Activated B cell treated with CpG ODN at 0.5 μM for 24 hours (primary cell): ENCODE measurements at regions not wholly inside any gene's neighbourhood (a gene's known extent, or its start where the extent isn't known, plus 50 kb on each side); places are given as distances from the start of the nearest gene placed in this dataset.

ENCODE experiments used
- ATAC-seq: fragments of 200-7000 bp; cut with Tn5 transposase; one replicate; pipeline ENCODE4 v1.10.0; 2021; ENCODE audit warnings: low read depth, mild to moderate bottlenecking, moderate library complexity
- CTCF ChIA-PET: fragments of 350-600 bp; sonication (Branson Sonifier 250); formaldehyde crosslinking; loops from one replicate; lab custom pipeline; 2021; ENCODE audit warnings: antibody characterized with exemption; lab: Charles Lee
- POLR2A ChIA-PET: fragments of 350-600 bp; sonication (Branson Sonifier 250); formaldehyde crosslinking; loops from one replicate; lab custom pipeline; 2021; ENCODE audit warnings: antibody characterized with exemption; lab: Charles Lee
- DNase-seq: peaks from one replicate; pipeline ENCODE4 v3.0.0; 2022
- H3K27ac Mint-ChIP-seq: one replicate; pipeline ENCODE4 v1.8.0; 2020; ENCODE audit warnings: mixed read lengths
- H3K27me3 Mint-ChIP-seq: one replicate; pipeline ENCODE4 v1.8.0; 2021; ENCODE audit warnings: mixed read lengths
- H3K36me3 Mint-ChIP-seq: one replicate; pipeline ENCODE4 v1.8.0; 2021; ENCODE audit warnings: low read depth, mixed read lengths
- H3K4me1 Mint-ChIP-seq: one replicate; pipeline ENCODE4 v1.8.0; 2021; ENCODE audit warnings: mixed read lengths
- H3K4me3 Mint-ChIP-seq: one replicate; pipeline ENCODE4 v1.8.0; 2020; ENCODE audit warnings: mild to moderate bottlenecking, mixed read lengths
- H3K9me3 Mint-ChIP-seq: one replicate; pipeline ENCODE4 v1.8.0; 2020; ENCODE audit warnings: mixed read lengths
- intact Hi-C: fragments of 100-400 bp; cut with micrococcal nuclease; formaldehyde crosslinking; loops from one replicate; pipeline ENCODE4 v1.15.1; 2024
- TF ChIP-seq, protein P1 (sequence below): fragments of 200-600 bp; IDR thresholded peaks from one replicate; pipeline ENCODE4 v1.8.0; 2022; ENCODE audit warnings: antibody characterized with exemption, mild to moderate bottlenecking

DNA sequence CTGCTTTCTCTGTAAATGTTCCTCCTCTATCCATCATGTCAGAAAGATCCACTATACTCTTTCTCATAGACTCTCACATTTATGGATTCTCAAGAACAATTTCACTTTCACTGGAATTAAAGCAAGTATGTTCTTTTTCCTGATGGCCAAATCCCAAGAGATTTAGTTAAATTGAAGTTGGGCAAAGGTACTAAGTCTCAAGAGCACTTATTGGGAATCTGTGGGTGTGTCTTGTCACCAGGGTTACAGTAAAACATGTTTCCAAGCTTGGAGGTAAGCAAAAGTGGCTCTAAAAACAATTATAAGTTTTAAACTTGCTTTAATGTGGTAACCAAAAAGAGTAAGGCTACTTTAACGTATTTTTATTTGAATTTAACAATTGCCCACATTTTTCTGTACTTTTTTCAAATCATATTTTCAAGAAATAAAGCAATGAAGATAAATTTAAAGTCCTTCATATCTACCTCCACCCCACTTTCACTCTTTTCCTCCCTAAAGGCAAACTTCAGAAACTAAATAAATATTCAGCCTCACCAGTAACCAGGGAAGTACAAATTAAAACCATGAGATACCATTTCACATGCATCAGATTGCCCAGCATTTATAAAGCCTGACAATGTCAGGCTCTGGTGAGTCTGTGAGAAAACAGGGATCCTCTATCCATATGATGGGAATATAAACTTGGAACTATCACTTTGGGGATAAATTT is 387.4 kb downstream of the CETN3 start:
- H3K36me3 Mint-ChIP-seq: no peaks in the 10 kb centered on the region
- ChIA-PET POLR2A (interaction anchor here (0.7 kb wide), 1 partner anchor 583 kb away, joined by 3 read pairs; no protein-coding TSS in a partner anchor), CTCF (no interaction called here)
- H3K27me3 Mint-ChIP-seq: peaks cover 4% of the 10 kb centered on the region
- H3K9me3 Mint-ChIP-seq: no peaks in the 10 kb centered on the region
- peaks cover 15% of the 10 kb centered on the region for H3K4me1 Mint-ChIP-seq
- no peak overlapping the region for H3K4me3 Mint-ChIP-seq
- no peak for ATAC-seq
- DNase-seq: no peak
- H3K27ac Mint-ChIP-seq: no peak overlapping the region
- intact Hi-C loops: no loop called here
- TF ChIP-seq, protein P1, sequence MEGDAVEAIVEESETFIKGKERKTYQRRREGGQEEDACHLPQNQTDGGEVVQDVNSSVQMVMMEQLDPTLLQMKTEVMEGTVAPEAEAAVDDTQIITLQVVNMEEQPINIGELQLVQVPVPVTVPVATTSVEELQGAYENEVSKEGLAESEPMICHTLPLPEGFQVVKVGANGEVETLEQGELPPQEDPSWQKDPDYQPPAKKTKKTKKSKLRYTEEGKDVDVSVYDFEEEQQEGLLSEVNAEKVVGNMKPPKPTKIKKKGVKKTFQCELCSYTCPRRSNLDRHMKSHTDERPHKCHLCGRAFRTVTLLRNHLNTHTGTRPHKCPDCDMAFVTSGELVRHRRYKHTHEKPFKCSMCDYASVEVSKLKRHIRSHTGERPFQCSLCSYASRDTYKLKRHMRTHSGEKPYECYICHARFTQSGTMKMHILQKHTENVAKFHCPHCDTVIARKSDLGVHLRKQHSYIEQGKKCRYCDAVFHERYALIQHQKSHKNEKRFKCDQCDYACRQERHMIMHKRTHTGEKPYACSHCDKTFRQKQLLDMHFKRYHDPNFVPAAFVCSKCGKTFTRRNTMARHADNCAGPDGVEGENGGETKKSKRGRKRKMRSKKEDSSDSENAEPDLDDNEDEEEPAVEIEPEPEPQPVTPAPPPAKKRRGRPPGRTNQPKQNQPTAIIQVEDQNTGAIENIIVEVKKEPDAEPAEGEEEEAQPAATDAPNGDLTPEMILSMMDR: no peak

- ChIA-PET CTCF (no interaction called here), POLR2A (interaction anchor here (0.7 kb wide), 1 partner anchor 1311 kb away, joined by 4 read pairs; no protein-coding TSS in a partner anchor)
- no peaks in the 10 kb centered on the region for H3K36me3 Mint-ChIP-seq
- ATAC-seq: peak; percentile 95
- DNase-seq: no peak
- peak overlapping the region; percentile 27 for H3K27ac Mint-ChIP-seq
- no peaks in the 10 kb centered on the region for H3K27me3 Mint-ChIP-seq
- peak overlapping the region; percentile 24 for H3K4me3 Mint-ChIP-seq
- TF ChIP-seq, protein P1: no peak
- intact Hi-C loops: loop anchor here (2.0 kb wide), 1 partner anchor 1138 kb away; the partner anchor contains the start of gene MEF2C
- no peaks in the 10 kb centered on the region for H3K9me3 Mint-ChIP-seq
- peaks cover 15% of the 10 kb centered on the region for H3K4me1 Mint-ChIP-seq
Measured at GRCh38 chr5:90020575-90021538, 388.7 kb downstream of the CETN3 start.

- ATAC-seq (no peak), DNase-seq (no peak)
- POLR2A ChIA-PET: no interaction called here
- CTCF ChIA-PET: no interaction called here
- Mint-ChIP-seq H3K27me3 (no peaks in the 10 kb centered on the region), H3K36me3 (no peaks in the 10 kb centered on the region), H3K27ac (no peak overlapping the region), H3K4me3 (no peak overlapping the region), H3K9me3 (no peaks in the 10 kb centered on the region), H3K4me1 (peaks cover 17% of the 10 kb centered on the region)
- TF ChIP-seq, protein P1: no peak
- intact Hi-C loops: loop anchor here (5.0 kb wide), 1 partner anchor 1290 kb away; no protein-coding TSS in a partner anchor
Measured at GRCh38 chr5:90017239-90017638, 392.3 kb downstream of the CETN3 start.

GRCh38 chr5:90015584-90016018 is 394.0 kb downstream of the CETN3 start:
- no peaks in the 10 kb centered on the region for H3K9me3 Mint-ChIP-seq
- CTCF ChIA-PET: no interaction called here
- no peaks in the 10 kb centered on the region for H3K36me3 Mint-ChIP-seq
- intact Hi-C loops: loop anchor here (5.0 kb wide), 1 partner anchor 1288 kb away; no protein-coding TSS in a partner anchor
- no peak overlapping the region for H3K27ac Mint-ChIP-seq
- POLR2A ChIA-PET: no interaction called here
- peaks cover 9% of the 10 kb centered on the region for H3K4me1 Mint-ChIP-seq
- DNase-seq (no peak), ATAC-seq (no peak)
- H3K4me3 Mint-ChIP-seq: no peak overlapping the region
- no peaks in the 10 kb centered on the region for H3K27me3 Mint-ChIP-seq
- TF ChIP-seq, protein P1: no peak

GRCh38 chr5:90014420-90014819 is 395.1 kb downstream of the CETN3 start:
- ATAC-seq (no peak), DNase-seq (no peak)
- Mint-ChIP-seq H3K27ac (no peak overlapping the region), H3K4me3 (no peak overlapping the region), H3K9me3 (no peaks in the 10 kb centered on the region), H3K36me3 (no peaks in the 10 kb centered on the region), H3K27me3 (no peaks in the 10 kb centered on the region), H3K4me1 (peaks cover 4% of the 10 kb centered on the region)
- ChIA-PET CTCF (no interaction called here), POLR2A (no interaction called here)
- intact Hi-C loops: no loop called here
- TF ChIP-seq, protein P1: no peak
